WTC11 (cell line): ENCODE measurements at regions not wholly inside any gene's neighbourhood (a gene's known extent, or its start where the extent isn't known, plus 50 kb on each side); places are given as distances from the start of the nearest gene placed in this dataset.

Source experiments
- AFF4 ChIP-seq: sonication (generic); formaldehyde crosslinking; IDR thresholded peaks from 2 replicates; pipeline ENCODE4 v1.8.1; 2023; ENCODE audit warnings: mild to moderate bottlenecking, missing genetic modification reagents, borderline replicate concordance
- ETV6 ChIP-seq: sonication (generic); formaldehyde crosslinking; IDR thresholded peaks from 2 replicates; pipeline ENCODE4 v1.8.1; 2022; ENCODE audit warnings: mild to moderate bottlenecking, missing genetic modification reagents
- RELA ChIP-seq: sonication (generic); formaldehyde crosslinking; IDR thresholded peaks from 2 replicates; pipeline ENCODE4 v1.8.1; 2022; ENCODE audit warnings: missing genetic modification reagents, mild to moderate bottlenecking, borderline replicate concordance
- SMAD3 ChIP-seq: sonication (generic); formaldehyde crosslinking; IDR thresholded peaks from 2 replicates; pipeline ENCODE4 v1.8.0; 2022; ENCODE audit warnings: missing genetic modification reagents, mild to moderate bottlenecking, borderline replicate concordance

- TF ChIP-seq AFF4 (CRISPR knock-in tag) (no peak), RELA (no peak), ETV6 (CRISPR knock-in tag) (no peak), SMAD3 (CRISPR knock-in tag) (no peak)
Observed at GRCh38 chr4:3835527-3836405, 69.6 kb downstream of the ADRA2C start.
